B cell (primary cell): ENCODE measurements at regions not wholly inside any gene's neighbourhood (a gene's known extent, or its start where the extent isn't known, plus 50 kb on each side); places are given as distances from the start of the nearest gene placed in this dataset.

Experiments
- ATAC-seq: fragments of 200-7000 bp; cut with Tn5 transposase; one replicate; pipeline ENCODE4 v1.10.0; 2021; ENCODE audit warnings: low read depth, mild to moderate bottlenecking, moderate number of reproducible peaks, moderate library complexity
- CTCF ChIA-PET: fragments of 350-600 bp; sonication (Branson Sonifier 250); formaldehyde crosslinking; loops from one replicate; lab custom pipeline; 2021; ENCODE audit warnings: antibody characterized with exemption, inconsistent platforms; lab: Charles Lee
- POLR2A ChIA-PET: fragments of 350-600 bp; sonication (Branson Sonifier 250); formaldehyde crosslinking; loops from one replicate; lab custom pipeline; 2021; ENCODE audit warnings: antibody characterized with exemption; lab: Charles Lee
- DNase-seq: peaks from one replicate; pipeline ENCODE4 v3.0.0; 2013
- H2AFZ ChIP-seq: 2 replicates; pipeline ENCODE4 v1.6.1; 2012; ENCODE audit warnings: mild to moderate bottlenecking, low read depth, low read length; ENCODE audit not compliant: insufficient read depth, poor library complexity, severe bottlenecking
- H3K27ac ChIP-seq, 2 donors: 1 replicate in 1 of 2; 2 replicates in 1 of 2; pipeline ENCODE4 v1.5.1; 2012 to 2013; ENCODE audit warnings: low read length in 2 of 2, mild to moderate bottlenecking in 2 of 2, moderate library complexity in 1 of 2
- H3K27me3 ChIP-seq, 4 experiments: fragments of 200-600 bp in 1 of 4; sonication (generic) in 1 of 4; replicated peaks in 1 of 4; 1 replicate in 2 of 4; 2 replicates in 2 of 4; pipeline versions ENCODE4 v1.6.1 to v1.7.0; 2013 to 2016; ENCODE audit warnings: low read length in 3 of 4, mild to moderate bottlenecking in 2 of 4, mixed read lengths in 1 of 4, moderate library complexity in 1 of 4; ENCODE audit not compliant: insufficient read depth in 4 of 4, control insufficient read depth in 3 of 4; ENCODE audit errors: control extremely low read depth in 1 of 4
- H3K36me3 ChIP-seq, 2 experiments: replicated peaks in 1 of 2; 1 replicate in 1 of 2; 2 replicates in 1 of 2; pipeline versions ENCODE4 v1.6.1 to v1.7.1; 2013; ENCODE audit warnings: low read length in 1 of 2; ENCODE audit not compliant: insufficient read depth in 2 of 2, control insufficient read depth in 1 of 2; ENCODE audit errors: control extremely low read depth in 1 of 2, extremely low read depth in 1 of 2
- H3K4me1 ChIP-seq, 2 donors: fragments of 200-600 bp in 1 of 2; sonication (generic) in 1 of 2; 1 replicate in 1 of 2; 2 replicates in 1 of 2; pipeline versions ENCODE4 v1.5.1 to v1.6.1; 2013 to 2017; ENCODE audit warnings: low read length in 2 of 2; ENCODE audit not compliant: control insufficient read depth in 2 of 2, insufficient read depth in 2 of 2
- H3K4me2 ChIP-seq: replicated peaks from 2 replicates; pipeline ENCODE3; 2012; ENCODE audit warnings: mild to moderate bottlenecking, low read depth, low read length; ENCODE audit not compliant: poor library complexity, severe bottlenecking
- H3K4me3 ChIP-seq, 5 experiments: fragments of 200-600 bp in 1 of 5; sonication (generic) in 1 of 5; 1 replicate in 3 of 5; 2 replicates in 2 of 5; pipeline versions ENCODE4 v1.5.1 to v1.7.0; 2011 to 2016; ENCODE audit warnings: low read length in 4 of 5, mild to moderate bottlenecking in 4 of 5, low read depth in 2 of 5, control low read depth in 1 of 5, moderate library complexity in 1 of 5; ENCODE audit not compliant: insufficient read depth in 1 of 5; ENCODE audit errors: control extremely low read depth in 1 of 5, extremely low read depth in 1 of 5
- H3K79me2 ChIP-seq: fragments of 200-600 bp; sonication (generic); one replicate; pipeline ENCODE4 v1.6.0; 2016; ENCODE audit warnings: low read length; ENCODE audit not compliant: control insufficient read depth, insufficient read depth
- H3K9ac ChIP-seq: fragments of 200-600 bp; sonication (generic); 2 replicates; pipeline ENCODE4 v1.6.1; 2017; ENCODE audit warnings: mild to moderate bottlenecking, low read length, moderate library complexity
- H3K9me3 ChIP-seq, 3 donors: one replicate each; pipeline versions ENCODE4 v1.6.1 to v1.7.1; 2013; ENCODE audit warnings: low read length in 2 of 3; ENCODE audit not compliant: control insufficient read depth in 2 of 3, insufficient read depth in 1 of 3; ENCODE audit errors: control extremely low read depth in 1 of 3
- H4K20me1 ChIP-seq: 2 replicates; pipeline ENCODE4 v1.6.0; 2012; ENCODE audit warnings: mild to moderate bottlenecking, low read length; ENCODE audit not compliant: insufficient read depth, control insufficient read depth, poor library complexity, severe bottlenecking
- H3K27ac Mint-ChIP-seq: one replicate; pipeline ENCODE4 v1.8.0; 2021; ENCODE audit warnings: mixed read lengths
- H3K27me3 Mint-ChIP-seq: one replicate; pipeline ENCODE4 v1.8.0; 2021; ENCODE audit warnings: mixed read lengths
- H3K4me1 Mint-ChIP-seq: one replicate; pipeline ENCODE4 v1.8.0; 2021; ENCODE audit warnings: mixed read lengths
- H3K4me3 Mint-ChIP-seq: one replicate; pipeline ENCODE4 v1.8.0; 2021; ENCODE audit warnings: mixed read lengths
- H3K9me3 Mint-ChIP-seq: one replicate; pipeline ENCODE4 v1.8.0; 2022; ENCODE audit warnings: mixed read lengths; ENCODE audit not compliant: insufficient read depth
- EZH2 ChIP-seq: IDR thresholded peaks from 2 replicates; pipeline ENCODE4 v1.6.1; 2012; ENCODE audit warnings: borderline replicate concordance, low read depth, mild to moderate bottlenecking, moderate library complexity, low read length; ENCODE audit not compliant: insufficient read depth, poor library complexity, severe bottlenecking
- WGBS: methylation state at CpG from one replicate; pipeline ENCODE4 v1.1.5; 2013; ENCODE audit warnings: missing lambda C conversion rate; ENCODE audit not compliant: insufficient coverage; 5-methylcytosine and 5-hydroxymethylcytosine counted together
- intact Hi-C: fragments of 100-400 bp; cut with micrococcal nuclease; formaldehyde crosslinking; loops from one replicate; pipeline ENCODE4 v1.10.0; 2022
- TF ChIP-seq, protein P1 (sequence below): fragments of 200-600 bp; IDR thresholded peaks from one replicate; pipeline ENCODE4 v1.8.0; 2022; ENCODE audit warnings: antibody characterized with exemption, mild to moderate bottlenecking

DNA sequence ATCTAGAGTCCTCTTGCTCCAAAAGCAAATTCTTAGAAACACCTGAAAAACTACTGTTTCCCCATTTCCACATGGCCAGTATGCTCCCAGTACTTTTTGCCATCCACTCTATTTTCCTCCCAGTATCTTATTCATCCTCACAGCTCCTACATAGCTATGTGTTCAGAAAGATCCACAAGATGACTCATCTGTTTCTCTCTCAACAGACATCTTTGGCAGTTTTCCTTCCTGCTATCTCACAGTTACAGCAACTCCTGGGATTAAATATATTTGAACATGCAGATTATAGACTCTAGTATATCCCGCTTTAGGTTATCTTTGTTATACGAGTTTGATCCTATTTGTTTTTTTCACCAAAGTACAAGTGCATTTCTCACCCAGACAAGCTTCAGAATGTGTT, 675.6 kb upstream of the POT1 start:
- Mint-ChIP-seq H3K27ac (no peak overlapping the region), H3K9me3 (no peaks in the 10 kb centered on the region), H3K27me3 (no peaks in the 10 kb centered on the region), H3K4me3 (no peak overlapping the region), H3K4me1 (no peaks in the 10 kb centered on the region)
- Histone ChIP-seq H3K79me2 (no peaks in the 10 kb centered on the region), H3K27me3 (no peaks in the 10 kb centered on the region), H3K4me1 (no peaks in the 10 kb centered on the region), H3K4me2 (no peak overlapping the region), H3K9ac (no peak overlapping the region), H3K4me3 (no peak overlapping the region), H3K27ac (no peak overlapping the region), H3K36me3 (no peaks in the 10 kb centered on the region), H2AFZ (no peak overlapping the region), H3K9me3 (no peaks in the 10 kb centered on the region), H4K20me1 (no peaks in the 10 kb centered on the region)
- ChIA-PET CTCF (no interaction called here), POLR2A (no interaction called here)
- DNase-seq = no peak
- intact Hi-C loops = no loop called here
- ATAC-seq = no peak
- no CpG with 5 or more reads among the region's 2 CpGs for WGBS
- TF ChIP-seq, protein P1, sequence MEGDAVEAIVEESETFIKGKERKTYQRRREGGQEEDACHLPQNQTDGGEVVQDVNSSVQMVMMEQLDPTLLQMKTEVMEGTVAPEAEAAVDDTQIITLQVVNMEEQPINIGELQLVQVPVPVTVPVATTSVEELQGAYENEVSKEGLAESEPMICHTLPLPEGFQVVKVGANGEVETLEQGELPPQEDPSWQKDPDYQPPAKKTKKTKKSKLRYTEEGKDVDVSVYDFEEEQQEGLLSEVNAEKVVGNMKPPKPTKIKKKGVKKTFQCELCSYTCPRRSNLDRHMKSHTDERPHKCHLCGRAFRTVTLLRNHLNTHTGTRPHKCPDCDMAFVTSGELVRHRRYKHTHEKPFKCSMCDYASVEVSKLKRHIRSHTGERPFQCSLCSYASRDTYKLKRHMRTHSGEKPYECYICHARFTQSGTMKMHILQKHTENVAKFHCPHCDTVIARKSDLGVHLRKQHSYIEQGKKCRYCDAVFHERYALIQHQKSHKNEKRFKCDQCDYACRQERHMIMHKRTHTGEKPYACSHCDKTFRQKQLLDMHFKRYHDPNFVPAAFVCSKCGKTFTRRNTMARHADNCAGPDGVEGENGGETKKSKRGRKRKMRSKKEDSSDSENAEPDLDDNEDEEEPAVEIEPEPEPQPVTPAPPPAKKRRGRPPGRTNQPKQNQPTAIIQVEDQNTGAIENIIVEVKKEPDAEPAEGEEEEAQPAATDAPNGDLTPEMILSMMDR = no peak
- no peak for TF ChIP-seq EZH2

DNA sequence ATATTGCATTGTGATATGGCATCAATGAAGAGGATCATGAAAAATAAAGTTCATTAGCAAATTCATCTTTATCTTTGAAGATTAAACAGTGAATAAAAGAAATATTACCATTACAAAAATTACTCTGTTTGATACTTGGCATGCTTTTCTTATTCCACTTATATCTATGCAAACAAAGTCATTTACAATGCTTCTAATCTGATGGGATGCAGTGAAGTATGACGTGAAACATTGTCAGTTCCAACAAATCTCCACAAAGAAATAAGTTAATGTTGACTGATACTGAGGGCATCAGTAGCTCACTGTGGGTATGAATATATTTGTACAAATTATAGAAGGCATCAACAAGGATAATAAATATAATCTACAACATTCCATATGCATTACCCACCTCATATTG, 672.8 kb upstream of the POT1 start:
- Histone ChIP-seq H3K9ac (no peak overlapping the region), H3K27me3 (no peaks in the 10 kb centered on the region), H3K27ac (no peak overlapping the region), H3K79me2 (no peaks in the 10 kb centered on the region), H4K20me1 (no peaks in the 10 kb centered on the region), H3K9me3 (no peaks in the 10 kb centered on the region), H3K36me3 (no peaks in the 10 kb centered on the region), H2AFZ (no peak overlapping the region), H3K4me3 (no peak overlapping the region), H3K4me1 (no peaks in the 10 kb centered on the region), H3K4me2 (no peak overlapping the region)
- Mint-ChIP-seq H3K4me3 (no peak overlapping the region), H3K9me3 (no peaks in the 10 kb centered on the region), H3K4me1 (no peaks in the 10 kb centered on the region), H3K27ac (no peak overlapping the region), H3K27me3 (no peaks in the 10 kb centered on the region)
- intact Hi-C loops = no loop called here
- ChIA-PET POLR2A (no interaction called here), CTCF (no interaction called here)
- no peak for TF ChIP-seq EZH2
- TF ChIP-seq, protein P1 = no peak
- no peak for ATAC-seq
- WGBS = no CpG with 5 or more reads among the region's 1 CpG
- no peak for DNase-seq
